DMS114 treated with DMSO at 0.1 percent for 48 hours (cell line): ENCODE measurements at regions not wholly inside any gene's neighbourhood (a gene's known extent, or its start where the extent isn't known, plus 50 kb on each side); places are given as distances from the start of the nearest gene placed in this dataset.

ENCODE experiments used
- DNase-seq: peaks from one replicate; lab custom pipeline; 2025; ENCODE audit not compliant: unreplicated experiment; lab: John Stamatoyannopoulos, UW

DNA sequence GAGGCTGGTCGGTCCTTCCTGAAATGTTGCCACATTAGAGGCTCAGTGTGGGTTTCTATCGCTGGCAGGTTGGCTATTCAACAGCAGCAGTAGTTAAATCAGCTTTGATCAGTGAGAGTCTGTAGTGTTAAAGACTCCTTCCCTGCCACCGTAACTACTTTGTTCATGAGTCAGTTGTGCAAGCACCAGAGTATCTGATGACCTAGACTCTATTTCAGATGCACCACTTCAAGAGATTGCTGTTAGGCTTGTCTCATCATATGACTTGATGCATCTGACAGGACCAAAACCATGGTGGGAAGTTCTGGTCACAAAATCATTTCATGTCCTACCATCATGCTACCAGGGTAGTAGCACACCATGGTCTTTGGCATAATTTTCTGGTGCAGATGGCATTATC lies 482.7 kb upstream of the MPDZ start:
- DNase-seq = no peak

- DNase-seq = no peak
These were observed 480.1 kb upstream of the MPDZ start for GRCh38 chr9:13759551-13759950.

DNA sequence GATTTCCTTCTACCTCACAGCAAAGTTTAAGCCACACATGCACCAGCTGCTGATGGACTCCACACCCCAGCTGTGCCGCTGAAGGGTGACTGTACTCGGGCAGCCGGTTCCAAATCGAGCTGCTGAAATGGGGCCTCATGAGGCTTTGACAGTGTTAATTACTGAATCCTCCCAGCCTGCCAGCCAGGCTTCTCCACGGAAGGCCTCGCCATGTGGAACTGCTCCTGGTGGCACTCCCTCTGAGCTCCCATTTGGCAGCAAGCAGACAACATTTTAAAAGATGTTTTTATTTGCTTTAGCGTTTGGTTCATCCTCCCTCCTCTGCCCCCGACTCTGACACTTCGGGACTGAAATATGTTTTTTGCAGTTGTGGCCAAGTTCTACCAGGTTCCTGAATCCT lies 479.4 kb upstream of the MPDZ start:
- DNase-seq = no peak

DNA sequence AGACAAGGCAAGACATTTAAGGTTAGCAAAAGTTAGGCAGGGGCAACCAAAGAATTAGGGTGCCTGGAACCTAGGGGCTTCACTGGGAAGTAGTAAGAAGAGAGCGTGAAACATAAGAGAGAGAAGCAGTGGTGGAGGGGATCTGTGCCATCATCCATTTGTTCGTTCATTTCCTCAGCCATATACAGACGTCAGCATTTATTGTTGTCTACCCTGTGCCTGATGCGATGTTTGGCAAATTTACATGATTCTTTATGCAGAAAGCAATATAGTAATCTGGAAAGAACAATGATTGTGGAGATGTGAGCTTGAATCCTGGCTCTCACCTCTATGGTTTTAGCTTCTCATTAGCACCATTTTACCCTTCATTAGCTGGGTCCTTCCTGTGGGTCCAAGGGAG lies 477.5 kb upstream of the MPDZ start:
- DNase-seq = no peak

DNA sequence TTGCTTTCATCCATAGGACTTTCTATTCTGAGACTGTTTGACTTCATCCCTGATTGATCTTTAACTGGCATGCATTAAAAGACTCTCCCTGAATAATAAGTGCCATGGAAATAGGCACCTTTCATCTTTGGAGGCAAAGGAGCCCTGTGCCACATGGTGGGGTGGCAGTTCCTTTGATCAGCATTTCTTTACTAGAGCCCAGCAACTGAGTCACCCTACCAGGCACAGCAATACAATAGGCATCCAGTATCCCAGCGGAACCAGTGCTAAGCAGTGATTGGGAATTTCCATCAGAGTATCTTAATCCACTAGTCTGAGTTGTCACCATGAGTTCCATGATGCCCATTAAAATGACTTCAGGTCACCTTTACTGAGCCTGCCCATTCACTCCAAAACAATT lies 476.1 kb upstream of the MPDZ start:
- DNase-seq = no peak

GRCh38 chr9:13750639-13751038 lies 471.1 kb upstream of the MPDZ start:
- no peak for DNase-seq

- DNase-seq = no peak
These were observed 470.6 kb upstream of the MPDZ start for GRCh38 chr9:13750061-13750460.

DNA sequence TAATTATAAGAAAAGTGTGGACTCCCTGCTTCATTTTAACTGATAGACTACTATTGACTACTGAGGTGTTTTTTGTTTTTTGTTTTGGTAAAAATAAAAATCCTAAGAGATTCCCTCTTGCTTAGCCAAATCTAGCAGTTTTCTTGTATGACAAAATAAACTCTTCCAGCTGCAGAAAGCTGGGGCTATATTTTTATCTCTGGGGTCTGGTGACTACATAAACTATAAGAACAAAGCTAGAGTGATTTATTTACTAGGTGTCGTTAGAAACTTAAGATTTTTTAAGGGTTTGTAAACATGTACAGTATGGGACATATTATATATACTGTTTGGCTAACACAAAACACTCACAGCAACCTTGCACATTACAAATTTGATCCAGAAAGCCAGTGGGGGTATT lies 467.4 kb upstream of the MPDZ start:
- DNase-seq = no peak

DNA sequence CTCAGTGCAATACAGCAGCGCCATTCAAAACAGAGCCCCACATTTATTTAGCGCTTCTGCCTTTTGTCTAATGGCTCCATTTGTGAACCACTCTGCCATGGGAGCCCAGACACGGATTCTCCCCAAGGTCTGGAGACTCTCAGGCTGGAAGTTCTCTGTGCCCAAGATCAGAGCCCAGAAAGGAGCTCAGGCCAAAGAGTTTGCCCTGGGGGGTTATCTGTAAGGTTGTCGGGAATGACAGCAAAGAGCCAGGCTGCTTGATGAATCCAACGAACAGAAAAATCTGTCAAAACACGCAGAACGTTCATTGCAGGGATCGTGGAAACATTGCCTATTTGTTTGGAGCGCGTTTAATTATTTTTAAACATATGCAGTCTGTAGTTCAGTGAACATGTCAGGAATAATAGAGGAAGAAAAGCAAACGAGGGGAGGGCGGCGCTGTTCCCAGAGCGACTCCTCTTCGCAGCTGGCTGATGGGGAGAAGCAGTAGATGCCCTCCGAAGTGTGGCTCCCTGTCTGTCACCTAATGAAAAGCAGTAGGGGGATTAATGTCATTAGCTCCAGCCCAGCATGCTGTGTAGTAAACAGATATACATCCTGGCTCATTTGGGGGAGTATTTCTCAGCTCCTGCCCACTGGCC lies 464.9 kb upstream of the MPDZ start:
- no peak for DNase-seq

DNA sequence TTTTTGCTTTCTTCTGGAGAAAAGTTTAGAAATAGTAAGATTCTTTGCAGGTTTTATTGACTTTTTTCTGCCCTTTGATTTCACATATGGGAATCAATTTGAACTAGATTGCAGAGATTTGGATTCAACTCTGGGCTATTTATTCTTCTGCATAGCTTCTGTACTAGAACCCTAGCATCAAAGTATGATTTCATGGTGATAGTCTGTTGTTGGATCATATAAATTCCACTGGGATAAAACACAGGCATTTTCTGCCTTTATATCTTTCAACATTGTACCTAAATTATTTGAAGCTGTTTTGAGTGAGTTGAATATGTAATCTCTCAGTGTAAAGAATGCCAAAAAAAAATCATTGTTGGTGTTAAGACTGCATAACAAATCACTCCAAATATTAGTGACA lies 458.4 kb upstream of the MPDZ start:
- no peak for DNase-seq

- DNase-seq = no peak
These were observed 455.7 kb upstream of the MPDZ start for GRCh38 chr9:13735181-13735580.

DNA sequence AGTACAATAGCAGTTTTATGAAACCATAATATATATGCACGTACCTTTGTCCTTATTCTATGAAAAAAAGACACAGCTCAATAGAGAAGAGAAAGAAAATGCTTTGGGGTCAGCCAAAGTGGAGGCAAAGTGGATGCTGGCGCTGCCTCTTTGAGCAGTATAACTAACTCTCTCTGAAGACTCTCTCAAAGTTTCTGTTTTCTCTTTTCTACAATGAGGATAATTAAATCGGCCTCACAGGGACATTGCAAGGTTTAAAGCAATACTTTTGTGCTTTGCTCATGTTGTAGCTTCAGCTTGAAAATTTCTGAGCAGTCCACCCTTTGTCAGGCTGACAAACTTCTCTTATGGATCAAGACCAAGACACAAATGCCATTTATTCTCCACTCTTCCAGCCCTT lies 455.1 kb upstream of the MPDZ start:
- no peak for DNase-seq

DNA sequence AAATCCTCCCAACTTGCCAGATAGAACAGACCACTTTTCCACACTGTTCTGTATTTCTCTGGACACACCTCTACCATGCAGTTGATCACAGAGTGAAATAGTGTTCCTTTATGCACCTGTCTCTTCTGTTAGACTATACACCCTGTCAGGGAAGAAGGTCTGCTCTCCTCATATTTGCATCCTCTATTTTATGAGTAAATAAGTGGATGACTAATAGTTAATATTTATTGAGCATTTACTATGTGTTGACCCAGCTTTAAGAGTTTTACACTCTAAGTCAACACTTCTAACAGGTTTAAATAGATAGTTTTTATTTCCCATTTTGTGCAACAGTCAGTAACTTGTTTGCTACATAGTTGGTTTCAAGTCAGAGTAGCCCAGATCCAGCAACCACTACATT lies 452.8 kb upstream of the MPDZ start:
- DNase-seq = no peak

- DNase-seq = no peak
These were observed 452.1 kb upstream of the MPDZ start for GRCh38 chr9:13731637-13732036.

DNA sequence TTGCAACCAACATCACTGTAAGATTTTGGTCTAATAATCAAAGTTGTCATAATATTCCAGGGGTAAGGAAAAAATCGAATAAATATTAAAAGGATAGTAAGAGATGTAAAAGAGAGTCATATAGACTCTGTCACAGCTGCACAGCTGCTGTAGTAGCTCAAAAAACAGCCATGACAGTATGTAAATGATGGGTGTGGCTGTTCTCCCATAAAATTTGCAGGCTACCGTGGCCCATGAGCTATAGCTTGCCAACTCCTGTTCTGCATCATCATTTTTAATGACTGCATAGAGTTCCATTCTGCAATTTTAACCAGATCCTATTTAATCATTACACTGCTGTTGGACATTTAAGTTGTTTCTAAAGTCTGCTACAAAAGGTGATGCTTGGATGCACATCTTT lies 450.5 kb upstream of the MPDZ start:
- no peak for DNase-seq

DNA sequence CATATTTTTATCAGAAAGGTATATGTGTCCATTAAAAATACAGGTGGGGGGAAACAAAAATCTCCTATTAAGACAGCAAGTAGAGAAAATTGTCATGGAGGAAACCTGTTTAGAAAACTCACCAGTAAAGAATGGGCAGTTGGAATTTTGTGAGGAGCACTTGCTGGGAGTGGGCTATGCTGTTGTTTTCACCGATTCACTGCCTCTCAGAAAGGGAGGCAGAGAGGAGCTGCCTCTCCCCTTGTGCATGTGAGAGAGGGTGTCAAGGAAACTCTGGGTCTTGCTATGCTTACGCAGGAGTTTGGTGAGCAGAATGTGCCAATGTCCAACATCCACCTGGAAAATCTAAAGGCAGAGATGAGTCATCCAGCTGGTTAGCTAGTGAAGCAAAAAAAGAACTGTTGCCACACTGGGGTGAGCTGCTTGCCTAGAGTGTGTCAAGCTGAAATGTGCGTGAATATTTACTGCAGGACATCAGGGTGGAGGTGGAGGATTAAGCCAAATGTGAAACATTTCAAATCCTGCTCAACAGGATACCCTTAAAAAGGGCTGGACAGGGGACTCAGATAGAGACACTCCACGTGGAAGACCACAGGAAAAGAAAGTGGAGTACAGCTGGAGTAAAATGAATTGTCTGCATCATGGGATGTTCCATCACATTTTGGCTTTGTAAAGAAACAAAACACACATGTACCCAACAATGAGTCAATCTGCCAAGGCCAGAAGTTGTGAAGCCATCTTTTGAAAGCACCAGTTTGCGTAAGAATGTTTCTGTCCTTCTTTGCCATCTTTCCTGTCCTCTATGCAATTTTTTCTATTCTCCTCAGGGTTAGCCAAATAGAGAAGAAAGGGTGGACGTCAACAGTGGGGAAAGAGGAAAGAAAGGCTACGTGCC lies 449.7 kb upstream of the MPDZ start:
- no peak for DNase-seq

DNA sequence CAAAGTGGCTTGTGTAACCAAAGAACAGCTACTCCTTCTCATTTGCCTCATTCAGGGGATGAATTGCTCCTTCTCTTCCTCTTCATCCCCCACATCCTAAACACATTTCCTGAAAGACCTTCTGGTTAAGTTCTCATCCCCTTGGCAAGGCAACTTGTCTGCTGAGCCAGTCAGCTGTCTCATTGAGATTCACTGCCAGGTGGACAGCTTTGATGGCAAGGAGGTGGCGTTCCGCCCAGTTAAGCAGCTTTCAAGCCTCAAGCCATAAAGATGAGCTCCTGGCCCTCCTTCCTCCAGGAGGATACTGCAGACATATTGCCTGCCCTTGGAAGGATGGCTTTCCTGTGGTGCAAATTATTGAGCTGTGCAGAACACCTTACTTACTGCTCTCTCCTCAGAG lies 448.6 kb upstream of the MPDZ start:
- DNase-seq = no peak

GRCh38 chr9:13726746-13727145 lies 447.3 kb upstream of the MPDZ start:
- DNase-seq = no peak

DNA sequence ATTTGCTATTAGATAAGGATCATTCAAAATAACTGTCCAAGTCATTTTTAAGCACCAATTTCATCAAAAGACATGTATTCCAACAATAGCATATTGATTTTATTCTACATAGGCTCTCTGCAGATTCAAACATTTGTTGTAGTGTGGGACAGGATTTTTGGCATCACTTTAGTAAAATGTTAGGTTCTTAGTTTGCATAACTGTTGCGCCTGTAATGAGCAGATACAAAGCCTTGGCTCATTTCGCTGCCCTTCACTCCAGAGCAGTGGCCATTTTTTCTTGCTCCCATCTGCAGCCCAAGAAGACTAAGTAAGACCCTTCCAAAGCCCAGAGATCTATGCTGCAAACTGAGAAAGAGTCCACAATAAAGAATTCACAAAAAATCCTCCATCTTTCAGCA lies 446.0 kb upstream of the MPDZ start:
- no peak for DNase-seq

DNA sequence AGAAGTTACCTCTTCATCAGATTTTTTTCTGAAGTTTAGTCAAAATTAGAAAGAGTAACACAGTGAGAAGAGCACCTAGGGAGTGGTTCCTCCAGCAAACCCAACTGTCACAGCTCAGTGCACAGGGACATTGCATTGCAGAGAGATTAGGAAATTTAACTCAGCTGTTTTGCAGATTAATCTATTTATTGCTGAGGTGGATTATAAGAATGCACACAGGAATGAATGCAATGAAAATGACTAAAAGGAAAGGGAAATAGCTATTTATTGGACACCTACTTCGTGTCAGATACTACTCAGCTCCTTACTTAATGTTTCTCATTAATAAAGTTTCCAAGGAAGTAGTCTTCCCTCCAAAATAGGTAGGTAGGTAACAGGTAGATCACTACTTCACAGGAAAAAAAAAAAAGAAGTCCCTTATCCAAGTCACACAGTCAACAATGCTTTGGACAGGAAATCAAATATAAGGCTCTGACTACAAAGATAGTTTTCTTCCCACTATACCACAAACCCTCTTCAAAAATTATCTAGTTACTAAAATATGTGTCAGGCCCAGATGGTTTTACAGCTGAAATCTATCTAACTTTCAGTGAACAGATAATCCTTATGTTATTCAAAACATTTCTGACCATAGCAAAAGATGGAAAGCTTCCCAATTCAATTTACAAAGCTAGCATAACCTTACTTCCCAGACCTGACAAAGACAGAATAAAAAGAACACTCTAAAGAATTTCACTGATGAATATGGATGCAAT lies 442.2 kb upstream of the MPDZ start:
- DNase-seq = no peak

- DNase-seq = no peak
These were observed 440.6 kb upstream of the MPDZ start for GRCh38 chr9:13719981-13720676.
